BE2C (cell line): ENCODE measurements at regions not wholly inside any gene's neighbourhood (a gene's known extent, or its start where the extent isn't known, plus 50 kb on each side); places are given as distances from the start of the nearest gene placed in this dataset.

ENCODE experiments used
- DNase-seq: peaks from one replicate; pipeline ENCODE4 v3.0.0-alpha.2; 2020
- H3K27me3 ChIP-seq: fragments of 250-450 bp; sonication (Bioruptor Pico); 2 replicates; pipeline ENCODE4 v1.5.1; 2020; ENCODE audit warnings: mild to moderate bottlenecking
- H3K36me3 ChIP-seq: fragments of 250-450 bp; sonication (Bioruptor Pico); 2 replicates; pipeline ENCODE4 v1.5.1; 2020; ENCODE audit warnings: mild to moderate bottlenecking
- H3K4me1 ChIP-seq: fragments of 250-450 bp; sonication (Bioruptor Pico); 2 replicates; pipeline ENCODE4 v1.5.1; 2020
- H3K4me3 ChIP-seq: 2 replicates; pipeline ENCODE4 v1.5.1; 2011; ENCODE audit warnings: low read depth, low read length
- H3K9me3 ChIP-seq: fragments of 250-450 bp; sonication (Bioruptor Pico); 2 replicates; pipeline ENCODE4 v1.5.1; 2020
- TF ChIP-seq, protein P1 (sequence below): IDR thresholded peaks from 2 replicates; pipeline ENCODE4 v1.5.1; 2012; ENCODE audit warnings: mild to moderate bottlenecking, low read depth, low read length

- Histone ChIP-seq H3K4me1 (no peaks in the 10 kb centered on the region), H3K36me3 (no peaks in the 10 kb centered on the region), H3K4me3 (no peak overlapping the region), H3K27me3 (no peaks in the 10 kb centered on the region), H3K9me3 (no peaks in the 10 kb centered on the region)
- TF ChIP-seq, protein P1, sequence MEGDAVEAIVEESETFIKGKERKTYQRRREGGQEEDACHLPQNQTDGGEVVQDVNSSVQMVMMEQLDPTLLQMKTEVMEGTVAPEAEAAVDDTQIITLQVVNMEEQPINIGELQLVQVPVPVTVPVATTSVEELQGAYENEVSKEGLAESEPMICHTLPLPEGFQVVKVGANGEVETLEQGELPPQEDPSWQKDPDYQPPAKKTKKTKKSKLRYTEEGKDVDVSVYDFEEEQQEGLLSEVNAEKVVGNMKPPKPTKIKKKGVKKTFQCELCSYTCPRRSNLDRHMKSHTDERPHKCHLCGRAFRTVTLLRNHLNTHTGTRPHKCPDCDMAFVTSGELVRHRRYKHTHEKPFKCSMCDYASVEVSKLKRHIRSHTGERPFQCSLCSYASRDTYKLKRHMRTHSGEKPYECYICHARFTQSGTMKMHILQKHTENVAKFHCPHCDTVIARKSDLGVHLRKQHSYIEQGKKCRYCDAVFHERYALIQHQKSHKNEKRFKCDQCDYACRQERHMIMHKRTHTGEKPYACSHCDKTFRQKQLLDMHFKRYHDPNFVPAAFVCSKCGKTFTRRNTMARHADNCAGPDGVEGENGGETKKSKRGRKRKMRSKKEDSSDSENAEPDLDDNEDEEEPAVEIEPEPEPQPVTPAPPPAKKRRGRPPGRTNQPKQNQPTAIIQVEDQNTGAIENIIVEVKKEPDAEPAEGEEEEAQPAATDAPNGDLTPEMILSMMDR: no peak
- no peak for DNase-seq
Observed at GRCh38 chr5:30104872-30105596, 1088.5 kb upstream of the CDH6 start.

DNA sequence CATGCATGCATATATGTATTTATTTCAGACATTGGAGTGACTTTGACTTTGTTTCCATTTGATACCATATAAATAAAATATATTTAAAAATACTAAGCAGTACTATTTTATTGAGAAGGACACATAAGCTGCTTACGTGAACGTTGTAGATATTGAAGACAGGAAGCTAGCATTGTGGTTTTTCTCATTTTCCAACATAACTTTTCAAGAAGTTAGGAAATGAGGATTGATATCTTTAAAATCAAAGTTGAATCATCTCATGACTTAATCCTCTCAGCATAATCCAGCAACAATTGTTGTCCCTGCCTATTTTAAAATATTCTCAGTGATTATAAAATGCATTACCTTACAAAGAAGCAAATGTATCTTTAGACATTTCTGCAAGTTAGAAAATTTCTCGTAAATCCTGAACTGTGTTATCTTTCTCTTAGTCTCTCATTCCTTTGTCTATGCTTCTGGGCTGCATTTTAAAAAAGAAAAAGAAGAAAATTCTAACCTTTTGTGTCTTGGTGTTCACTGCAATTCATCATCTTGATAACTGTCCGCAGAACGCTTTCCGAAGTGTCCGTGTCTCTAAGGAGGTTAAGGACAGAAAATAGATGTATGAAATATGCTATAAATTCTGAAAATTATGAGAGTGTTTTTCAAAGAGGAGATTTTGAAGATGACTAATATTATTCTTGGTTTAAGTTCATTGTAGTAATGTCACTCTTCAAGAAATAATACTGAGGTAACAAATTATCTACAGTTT is 1089.9 kb upstream of the CDH6 start:
- H3K27me3 ChIP-seq: no peaks in the 10 kb centered on the region
- no peak overlapping the region for H3K4me3 ChIP-seq
- H3K36me3 ChIP-seq: no peaks in the 10 kb centered on the region
- no peaks in the 10 kb centered on the region for H3K9me3 ChIP-seq
- TF ChIP-seq, protein P1: no peak
- no peaks in the 10 kb centered on the region for H3K4me1 ChIP-seq
- no peak for DNase-seq

GRCh38 chr5:30103052-30103451 is 1090.4 kb upstream of the CDH6 start:
- no peaks in the 10 kb centered on the region for H3K9me3 ChIP-seq
- H3K4me3 ChIP-seq: no peak overlapping the region
- H3K36me3 ChIP-seq: no peaks in the 10 kb centered on the region
- DNase-seq: no peak
- H3K4me1 ChIP-seq: no peaks in the 10 kb centered on the region
- H3K27me3 ChIP-seq: no peaks in the 10 kb centered on the region
- TF ChIP-seq, protein P1: no peak

- H3K9me3 ChIP-seq: no peaks in the 10 kb centered on the region
- no peak overlapping the region for H3K4me3 ChIP-seq
- TF ChIP-seq, protein P1: no peak
- no peaks in the 10 kb centered on the region for H3K27me3 ChIP-seq
- H3K36me3 ChIP-seq: no peaks in the 10 kb centered on the region
- no peaks in the 10 kb centered on the region for H3K4me1 ChIP-seq
- DNase-seq: no peak
Observed at GRCh38 chr5:30102185-30102584, 1091.3 kb upstream of the CDH6 start.

- TF ChIP-seq, protein P1: no peak
- Histone ChIP-seq H3K36me3 (no peaks in the 10 kb centered on the region), H3K9me3 (no peaks in the 10 kb centered on the region), H3K4me3 (no peak overlapping the region), H3K4me1 (no peaks in the 10 kb centered on the region), H3K27me3 (no peaks in the 10 kb centered on the region)
- no peak for DNase-seq
Observed at GRCh38 chr5:30100929-30101328, 1092.6 kb upstream of the CDH6 start.

GRCh38 chr5:30100148-30100713 is 1093.3 kb upstream of the CDH6 start:
- H3K4me3 ChIP-seq: no peak overlapping the region
- no peaks in the 10 kb centered on the region for H3K9me3 ChIP-seq
- H3K4me1 ChIP-seq: no peaks in the 10 kb centered on the region
- TF ChIP-seq, protein P1: no peak
- H3K27me3 ChIP-seq: no peaks in the 10 kb centered on the region
- no peak for DNase-seq
- no peaks in the 10 kb centered on the region for H3K36me3 ChIP-seq
